WTC11 (cell line): ENCODE measurements at regions not wholly inside any gene's neighbourhood (a gene's known extent, or its start where the extent isn't known, plus 50 kb on each side); places are given as distances from the start of the nearest gene placed in this dataset.

Source experiments
- ATAC-seq: fragments of 200-7000 bp; cut with Tn5 transposase; 2 replicates; pipeline ENCODE4 v1.10.0; 2021; ENCODE audit warnings: mild to moderate bottlenecking, moderate library complexity
- CTCF ChIA-PET: fragments of 300-600 bp; sonication (Branson Sonifier 250); formaldehyde crosslinking; loops from one replicate; lab custom pipeline; 2021; ENCODE audit warnings: antibody characterized with exemption; lab: Charles Lee
- POLR2A ChIA-PET: fragments of 350-600 bp; sonication (Branson Sonifier 250); formaldehyde crosslinking; loops from one replicate; lab custom pipeline; 2021; ENCODE audit warnings: antibody characterized with exemption; lab: Charles Lee
- DNase-seq: peaks from one replicate; pipeline ENCODE4 v3.0.0; 2021; ENCODE audit warnings: low spot score
- H3K27ac Mint-ChIP-seq: 2 replicates; pipeline ENCODE4 v1.8.0; 2021; ENCODE audit warnings: mixed read lengths
- H3K27me3 Mint-ChIP-seq: 2 replicates; pipeline ENCODE4 v1.8.0; 2021; ENCODE audit warnings: low read depth, mild to moderate bottlenecking, moderate library complexity, mixed read lengths
- H3K36me3 Mint-ChIP-seq: 2 replicates; pipeline ENCODE4 v1.8.0; 2021; ENCODE audit warnings: mixed read lengths
- H3K4me1 Mint-ChIP-seq: 2 replicates; pipeline ENCODE4 v1.8.0; 2022; ENCODE audit warnings: mixed read lengths
- H3K4me3 Mint-ChIP-seq: 2 replicates; pipeline ENCODE4 v1.8.0; 2021; ENCODE audit warnings: mild to moderate bottlenecking, moderate library complexity, mixed read lengths
- H3K9me3 Mint-ChIP-seq: 2 replicates; pipeline ENCODE4 v1.8.0; 2021; ENCODE audit warnings: mixed read lengths
- ARID4B ChIP-seq: sonication (generic); formaldehyde crosslinking; IDR thresholded peaks from 2 replicates; pipeline ENCODE4 v1.8.0; 2023; ENCODE audit warnings: missing genetic modification reagents, mild to moderate bottlenecking, borderline replicate concordance
- FOXJ3 ChIP-seq: sonication (generic); formaldehyde crosslinking; IDR thresholded peaks from 2 replicates; pipeline ENCODE4 v1.9.0; 2021; ENCODE audit warnings: missing genetic modification reagents, mild to moderate bottlenecking, borderline replicate concordance
- MAX ChIP-seq: sonication (generic); formaldehyde crosslinking; IDR thresholded peaks from 2 replicates; pipeline ENCODE4 v1.8.0; 2022; ENCODE audit warnings: mild to moderate bottlenecking, missing genetic modification reagents
- NFATC4 ChIP-seq: fragments of 250-450 bp; sonication (Bioruptor Pico); IDR thresholded peaks from 2 replicates; pipeline ENCODE4 v1.9.0; 2021; ENCODE audit warnings: mild to moderate bottlenecking
- NFE2L1 ChIP-seq: sonication (generic); formaldehyde crosslinking; IDR thresholded peaks from 2 replicates; pipeline ENCODE4 v1.8.1; 2023; ENCODE audit warnings: missing genetic modification reagents
- NR3C1 ChIP-seq: sonication (generic); formaldehyde crosslinking; conservative IDR thresholded peaks from 2 replicates; pipeline ENCODE4 v1.8.1; 2023; ENCODE audit warnings: low read depth, mild to moderate bottlenecking, missing genetic modification reagents
- PRDM15 ChIP-seq: sonication (generic); formaldehyde crosslinking; IDR thresholded peaks from 2 replicates; pipeline ENCODE4 v1.8.0; 2022; ENCODE audit warnings: missing genetic modification reagents
- SP1 ChIP-seq: sonication (generic); formaldehyde crosslinking; conservative IDR thresholded peaks from 2 replicates; pipeline ENCODE4 v1.8.1; 2022; ENCODE audit warnings: missing genetic modification reagents
- ZNF423 ChIP-seq: fragments of 250-450 bp; sonication (Bioruptor Pico); IDR thresholded peaks from 2 replicates; pipeline ENCODE4 v2.1.2; 2022; ENCODE audit warnings: mild to moderate bottlenecking, moderate library complexity
- ZNF512 ChIP-seq: sonication (generic); formaldehyde crosslinking; IDR thresholded peaks from 2 replicates; pipeline ENCODE4 v1.8.1; 2022; ENCODE audit warnings: missing genetic modification reagents, borderline replicate concordance

GRCh38 chr5:174531782-174532191 lies 192.6 kb upstream of the MSX2 start (continued):
- no peak for TF ChIP-seq FOXJ3
- no peak for TF ChIP-seq NFATC4
- no peak for TF ChIP-seq NFE2L1 (CRISPR knock-in tag)

GRCh38 chr5:174532455-174533453 lies 191.6 kb upstream of the MSX2 start:
- H3K4me3 Mint-ChIP-seq: no peak overlapping the region
- H3K27ac Mint-ChIP-seq: no peak overlapping the region

More at GRCh38 chr5:174532455-174533453, 191.6 kb upstream of the MSX2 start:
- peaks cover 36% of the 10 kb centered on the region for H3K4me1 Mint-ChIP-seq
- H3K36me3 Mint-ChIP-seq: no peaks in the 10 kb centered on the region
- DNase-seq: peak; percentile 75
- H3K9me3 Mint-ChIP-seq: no peaks in the 10 kb centered on the region
- TF ChIP-seq ARID4B (CRISPR knock-in tag) (peak; percentile 47; the same call in 1 of the 2 replicates), NFE2L1 (CRISPR knock-in tag) (peak; percentile 99), ZNF423 (CRISPR knock-in tag) (peak; percentile 42; the same call in 1 of the 2 replicates), ZNF512 (CRISPR knock-in tag) (no peak), NR3C1 (CRISPR knock-in tag) (no peak), MAX (CRISPR knock-in tag) (peak; percentile 89), PRDM15 (CRISPR knock-in tag) (peak; percentile 67; the same call in 1 of the 2 replicates), SP1 (CRISPR knock-in tag) (peak; percentile 42; the same call in 1 of the 2 replicates)
- peak; percentile 98 for ATAC-seq
- peaks cover 15% of the 10 kb centered on the region for H3K27me3 Mint-ChIP-seq
- ChIA-PET CTCF (interaction anchor here (0.6 to 1.5 kb wide), 6 partner anchors 9 to 1039 kb away, joined by 3 to 7 read pairs (median 4); partner anchors contain the start of gene NSG2), POLR2A (no interaction called here)
